Stomach (tissue), 4 donors: ENCODE measurements at regions not wholly inside any gene's neighbourhood (a gene's known extent, or its start where the extent isn't known, plus 50 kb on each side); places are given as distances from the start of the nearest gene placed in this dataset.

ENCODE experiments used
- EP300 ChIP-seq: sonication (generic); formaldehyde crosslinking; IDR thresholded peaks from one replicate; pipeline ENCODE4 v1.6.1; 2017; ENCODE audit warnings: antibody characterized with exemption
- TF ChIP-seq, protein P1 (sequence below), 7 experiments: fragments of 450-650 bp in 4 of 7; fragments of 200-600 bp in 3 of 7; sonication (generic) in 3 of 7; IDR thresholded peaks; one replicate each; pipeline ENCODE4 v1.5.1; 2016 to 2019; ENCODE audit warnings: antibody characterized with exemption in 7 of 7, control low read depth in 2 of 7, mild to moderate bottlenecking in 1 of 7

DNA sequence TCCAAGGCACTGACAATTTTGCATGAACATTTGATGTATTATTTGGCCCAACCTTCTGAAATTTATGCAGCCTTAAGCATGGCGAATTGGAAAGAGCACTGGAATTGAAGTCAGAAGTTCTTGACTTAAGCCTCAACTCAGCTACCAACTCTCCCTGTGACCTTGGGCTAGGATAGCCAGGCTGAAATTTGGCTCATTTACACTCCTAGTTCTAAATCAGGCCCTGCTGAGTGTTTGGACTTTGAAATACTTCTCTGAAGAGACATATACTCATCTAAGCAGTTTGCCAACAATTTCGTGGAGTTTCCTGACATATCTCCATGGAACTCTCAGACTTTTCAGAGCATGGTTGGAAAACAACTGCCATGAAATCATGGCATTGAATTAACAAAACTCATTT, 489.6 kb upstream of the PIK3C3 start:
- TF ChIP-seq EP300, result no peak
- TF ChIP-seq, protein P1, sequence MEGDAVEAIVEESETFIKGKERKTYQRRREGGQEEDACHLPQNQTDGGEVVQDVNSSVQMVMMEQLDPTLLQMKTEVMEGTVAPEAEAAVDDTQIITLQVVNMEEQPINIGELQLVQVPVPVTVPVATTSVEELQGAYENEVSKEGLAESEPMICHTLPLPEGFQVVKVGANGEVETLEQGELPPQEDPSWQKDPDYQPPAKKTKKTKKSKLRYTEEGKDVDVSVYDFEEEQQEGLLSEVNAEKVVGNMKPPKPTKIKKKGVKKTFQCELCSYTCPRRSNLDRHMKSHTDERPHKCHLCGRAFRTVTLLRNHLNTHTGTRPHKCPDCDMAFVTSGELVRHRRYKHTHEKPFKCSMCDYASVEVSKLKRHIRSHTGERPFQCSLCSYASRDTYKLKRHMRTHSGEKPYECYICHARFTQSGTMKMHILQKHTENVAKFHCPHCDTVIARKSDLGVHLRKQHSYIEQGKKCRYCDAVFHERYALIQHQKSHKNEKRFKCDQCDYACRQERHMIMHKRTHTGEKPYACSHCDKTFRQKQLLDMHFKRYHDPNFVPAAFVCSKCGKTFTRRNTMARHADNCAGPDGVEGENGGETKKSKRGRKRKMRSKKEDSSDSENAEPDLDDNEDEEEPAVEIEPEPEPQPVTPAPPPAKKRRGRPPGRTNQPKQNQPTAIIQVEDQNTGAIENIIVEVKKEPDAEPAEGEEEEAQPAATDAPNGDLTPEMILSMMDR (IDR thresholded peaks at IDR 0.05), result no peak
